ENCODE measurements at regions not wholly inside any gene's neighbourhood (a gene's known extent, or its start where the extent isn't known, plus 50 kb on each side); places are given as distances from the start of the nearest gene placed in this dataset.

DNA sequence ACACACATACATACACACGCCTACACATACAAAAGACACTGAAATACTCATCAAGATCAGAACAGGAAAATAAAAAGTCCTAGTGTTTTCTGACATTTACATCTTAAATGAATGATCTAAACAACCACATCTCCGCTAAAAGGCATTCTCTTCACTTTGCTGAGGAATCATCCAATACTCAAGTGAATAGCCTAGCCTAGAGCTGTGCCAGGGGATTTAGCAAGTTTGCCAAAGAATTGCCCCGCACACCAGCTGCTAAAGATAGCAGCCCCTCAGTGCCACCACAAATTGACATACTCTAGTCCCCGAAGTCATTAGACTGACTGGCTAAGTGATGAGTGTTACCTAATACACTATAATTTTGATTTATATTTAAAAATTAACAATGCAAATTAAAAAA is 246.8 kb upstream of the POU3F2 start:
- no peak for DNase-seq
- in situ Hi-C loops (cut with MboI; ENCODE audit: low pct_unique_long_range_greater_than_20kb, low sequenced_read_pairs), result no loop called here

DNA sequence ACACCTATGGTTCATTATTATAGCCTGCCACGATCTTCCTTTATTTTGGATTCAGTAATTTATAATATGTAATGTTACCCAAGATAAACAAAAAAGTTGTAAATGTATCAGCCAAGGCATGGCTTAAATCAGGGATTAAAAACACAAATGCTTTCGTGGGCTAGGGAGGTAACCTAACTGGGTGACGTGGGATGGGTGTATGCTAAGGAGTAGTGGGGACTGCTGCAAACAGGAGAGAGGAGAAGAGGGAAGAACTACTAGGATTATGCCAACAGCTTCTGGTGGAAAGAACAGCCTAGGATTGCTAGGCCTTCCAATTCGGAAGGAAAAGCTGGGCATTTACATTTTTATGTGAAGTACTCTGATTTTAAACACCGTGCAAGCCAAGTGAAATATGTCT is 244.8 kb upstream of the POU3F2 start:
- in situ Hi-C loops (cut with MboI; ENCODE audit: low pct_unique_long_range_greater_than_20kb, low sequenced_read_pairs), result no loop called here
- no peak for DNase-seq

DNA sequence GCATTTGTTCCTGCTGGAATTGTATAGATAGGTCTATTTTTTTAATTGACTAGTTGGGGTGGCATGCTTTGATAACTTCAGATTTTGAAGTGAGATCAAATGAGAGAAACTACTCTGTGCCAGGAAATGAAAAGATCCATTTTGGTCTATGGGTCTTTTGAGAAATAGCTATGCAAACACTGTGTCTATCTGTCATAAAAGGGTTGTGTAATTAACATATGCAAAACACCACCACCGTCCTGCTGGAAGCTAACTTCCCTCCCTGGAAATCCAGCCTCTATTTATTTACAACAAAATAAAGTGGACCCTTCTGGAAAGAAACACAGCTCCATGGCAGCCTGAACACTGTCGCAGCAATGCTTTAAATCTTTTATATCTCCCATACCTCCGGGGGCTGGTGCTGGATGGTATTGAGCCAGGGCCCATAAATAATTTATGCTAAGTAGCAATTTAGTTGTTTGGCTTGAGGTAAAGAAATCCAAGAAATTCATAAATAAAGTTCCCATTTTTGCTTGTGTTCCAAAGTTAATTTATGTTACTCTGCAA is 244.2 kb upstream of the POU3F2 start:
- in situ Hi-C loops (cut with MboI; ENCODE audit: low pct_unique_long_range_greater_than_20kb, low sequenced_read_pairs), result no loop called here
- no peak for DNase-seq

DNA sequence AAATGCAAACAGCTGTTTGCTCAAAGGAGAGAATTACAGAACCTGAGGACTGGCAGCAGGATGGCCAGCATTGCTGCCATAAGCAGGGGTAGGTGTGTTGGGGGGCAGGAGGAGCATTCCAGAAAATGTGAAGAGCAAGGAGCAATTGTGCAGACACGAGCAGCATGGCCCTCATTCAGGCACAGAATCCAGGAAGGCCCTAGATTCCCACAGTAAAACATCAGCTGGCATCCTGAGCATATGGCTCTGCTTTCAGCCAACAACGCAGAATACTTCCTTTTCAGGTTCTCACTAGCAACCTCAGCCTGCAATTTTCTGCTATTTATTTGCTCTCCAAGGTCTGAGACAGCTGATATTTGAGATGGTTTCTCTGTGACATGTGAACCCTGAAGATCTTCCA is 243.4 kb upstream of the POU3F2 start:
- in situ Hi-C loops (cut with MboI; ENCODE audit: low pct_unique_long_range_greater_than_20kb, low sequenced_read_pairs), result no loop called here
- DNase-seq, result no peak

DNA sequence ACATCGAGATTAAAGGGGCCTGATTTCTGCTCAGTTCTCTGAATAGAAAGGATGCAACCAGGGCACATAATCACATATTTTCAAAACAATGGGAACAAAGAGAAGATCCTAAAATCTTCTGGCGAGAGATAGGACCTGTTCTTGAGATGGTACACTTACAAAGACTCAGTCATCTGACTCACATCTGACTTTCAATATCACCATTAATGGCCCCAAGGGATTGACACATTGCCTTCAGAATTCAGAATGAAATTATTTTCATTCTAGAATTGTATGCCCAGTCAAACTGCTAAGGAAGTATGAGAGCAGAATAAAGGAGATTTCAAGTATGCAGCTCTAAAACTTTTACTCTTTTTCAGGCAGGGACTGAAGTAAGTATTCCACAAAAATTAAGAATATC is 240.7 kb upstream of the POU3F2 start:
- in situ Hi-C loops (cut with MboI; ENCODE audit: low pct_unique_long_range_greater_than_20kb, low sequenced_read_pairs), result no loop called here
- DNase-seq, result no peak

DNA sequence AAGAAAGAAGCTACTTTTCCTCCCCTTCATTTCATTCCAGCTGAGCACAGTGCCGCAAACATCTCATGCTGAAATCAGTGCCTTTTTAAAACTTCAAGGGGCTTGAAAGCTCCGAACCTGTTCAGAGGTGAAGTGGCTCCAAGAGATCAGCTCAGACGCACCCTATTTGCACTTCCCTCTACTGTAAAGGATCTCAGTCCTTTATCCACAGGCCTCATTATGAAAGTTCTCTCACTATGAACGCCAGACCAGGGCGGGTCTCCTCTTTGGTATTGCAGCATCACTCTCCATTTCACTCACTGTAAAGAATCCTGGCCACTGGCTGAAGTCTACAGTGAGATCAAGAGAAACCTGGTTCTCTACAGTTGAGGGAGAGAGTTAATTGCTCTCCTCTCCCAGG is 232.7 kb upstream of the POU3F2 start:
- in situ Hi-C loops (cut with MboI; ENCODE audit: low pct_unique_long_range_greater_than_20kb, low sequenced_read_pairs), result no loop called here
- DNase-seq, result no peak

DNA sequence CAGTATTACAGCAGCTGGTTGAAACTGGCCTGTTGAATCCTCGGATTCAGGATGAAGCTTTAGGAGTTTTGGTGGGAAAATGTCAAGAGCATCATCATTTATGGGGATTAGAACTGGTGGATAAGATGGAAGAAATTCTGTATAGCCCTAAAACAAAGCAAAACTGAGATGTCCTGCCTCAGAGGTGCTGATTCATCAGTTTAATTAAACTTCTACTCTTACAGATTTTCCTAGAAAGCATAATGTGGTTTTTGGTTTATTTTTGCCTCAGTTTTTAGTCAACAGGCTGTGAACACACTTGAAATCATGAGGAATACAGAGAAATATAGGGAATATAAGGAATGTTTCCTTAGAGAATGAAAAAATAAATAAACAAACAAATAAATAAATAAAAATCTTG is 228.7 kb upstream of the POU3F2 start:
- DNase-seq, result no peak
- in situ Hi-C loops (cut with MboI; ENCODE audit: low pct_unique_long_range_greater_than_20kb, low sequenced_read_pairs), result no loop called here

DNA sequence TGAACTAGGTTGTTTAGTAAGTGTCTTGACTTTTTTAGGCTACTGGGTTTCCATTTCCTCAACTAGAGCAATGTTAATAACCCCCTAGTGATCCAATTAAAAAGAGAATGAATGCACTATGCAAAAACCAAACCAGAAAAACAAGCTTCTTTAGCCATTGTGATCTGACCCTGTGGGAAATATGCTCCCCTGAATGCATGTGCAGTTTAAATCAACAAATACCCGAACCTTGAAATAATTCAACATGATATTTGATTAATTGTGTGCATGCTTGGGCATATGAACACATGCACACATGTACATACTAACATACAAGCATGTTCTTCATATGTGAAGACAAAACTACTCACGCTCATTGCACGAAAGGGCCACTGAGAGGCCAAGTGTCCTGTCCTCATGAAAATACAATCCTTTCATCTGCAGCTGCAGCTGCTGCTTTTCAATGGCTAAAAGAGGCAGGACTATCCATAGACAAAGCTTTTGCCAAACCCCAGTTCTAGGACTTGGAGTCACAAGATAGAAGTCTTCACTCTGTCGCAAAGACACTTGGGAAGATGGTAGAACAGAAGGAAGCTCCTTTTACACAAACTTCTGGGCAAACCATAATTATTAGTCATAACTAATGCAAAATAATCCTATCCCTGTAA is 207.1 kb upstream of the POU3F2 start:
- in situ Hi-C loops (cut with MboI; ENCODE audit: low pct_unique_long_range_greater_than_20kb, low sequenced_read_pairs), result no loop called here
- DNase-seq, result no peak

DNA sequence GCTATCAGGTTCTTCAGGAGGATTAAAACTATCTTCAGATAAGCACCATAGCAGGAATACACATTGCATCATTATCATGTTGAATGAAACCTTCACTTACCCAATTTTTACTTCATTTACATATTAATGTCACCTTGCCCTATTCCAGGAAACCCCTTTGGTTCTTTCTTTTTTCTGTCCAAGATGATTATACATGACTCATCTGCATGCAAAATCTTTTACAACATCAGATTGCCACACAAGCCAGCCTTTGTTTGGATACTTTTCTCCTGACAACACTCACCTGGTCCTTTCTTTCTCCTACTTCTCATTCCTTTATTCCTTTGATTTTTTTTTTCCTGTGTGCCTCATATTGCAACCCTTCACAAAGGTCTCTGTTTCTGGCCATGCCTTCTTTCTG is 200.5 kb upstream of the POU3F2 start:
- in situ Hi-C loops (cut with MboI; ENCODE audit: low pct_unique_long_range_greater_than_20kb, low sequenced_read_pairs), result no loop called here
- DNase-seq, result no peak

DNA sequence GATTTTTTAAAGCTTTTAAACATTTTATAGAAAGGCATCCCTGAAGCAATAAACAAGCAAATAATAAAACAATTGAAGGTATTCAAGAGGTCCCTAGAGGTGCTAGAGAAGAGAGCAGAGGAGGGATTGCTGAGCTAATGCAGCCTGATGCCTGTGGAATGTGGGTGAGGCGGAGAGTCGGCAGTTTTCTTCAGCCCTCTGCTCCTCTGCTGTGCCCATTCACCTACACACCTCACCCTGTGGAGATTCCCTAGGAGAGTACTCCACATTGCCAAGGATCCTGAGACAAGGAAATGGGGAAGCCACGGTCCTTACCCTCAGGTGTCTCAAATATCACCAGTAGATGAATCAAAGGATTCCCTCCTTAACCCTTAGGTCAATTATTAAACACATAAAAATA is 199.8 kb upstream of the POU3F2 start:
- in situ Hi-C loops (cut with MboI; ENCODE audit: low pct_unique_long_range_greater_than_20kb, low sequenced_read_pairs), result no loop called here
- no peak for DNase-seq

DNA sequence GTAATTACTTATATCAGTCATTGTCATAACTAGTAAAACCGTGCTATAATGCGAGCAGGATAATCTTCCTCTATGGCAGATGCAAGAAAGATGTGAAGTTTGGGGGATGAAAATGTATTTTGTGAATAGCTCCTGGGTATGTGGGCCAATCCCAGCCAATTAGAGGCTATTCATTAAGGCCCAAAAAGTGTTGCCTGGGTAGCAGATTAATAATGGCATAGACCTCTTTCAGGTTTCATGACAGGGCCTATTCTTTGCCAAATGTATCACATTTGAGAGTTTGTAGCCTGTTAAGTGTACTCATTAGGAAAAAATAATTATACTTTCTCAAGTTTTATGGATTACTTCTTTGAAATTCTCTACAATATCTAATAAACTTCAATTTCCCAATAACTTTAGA is 199.2 kb upstream of the POU3F2 start:
- in situ Hi-C loops (cut with MboI; ENCODE audit: low pct_unique_long_range_greater_than_20kb, low sequenced_read_pairs), result no loop called here
- no peak for DNase-seq

DNA sequence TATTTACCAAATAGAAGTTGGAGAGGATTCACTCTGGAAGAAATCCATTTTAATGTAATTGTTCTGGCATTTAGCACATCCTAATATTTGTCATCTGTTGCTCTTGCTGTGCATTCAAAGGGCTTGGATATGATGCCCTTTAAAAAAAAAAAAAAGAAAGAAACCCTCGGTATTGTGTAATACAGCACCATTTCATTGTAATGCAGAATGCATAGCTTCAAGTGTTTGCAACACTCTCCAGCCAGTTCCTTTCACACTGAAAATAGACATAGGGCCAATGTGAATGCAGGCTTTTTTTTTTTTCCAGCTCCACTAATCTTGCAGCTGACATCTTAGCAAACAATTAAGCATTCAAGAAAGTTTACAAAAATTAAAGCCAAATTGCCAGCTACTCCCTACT is 197.4 kb upstream of the POU3F2 start:
- in situ Hi-C loops (cut with MboI; ENCODE audit: low pct_unique_long_range_greater_than_20kb, low sequenced_read_pairs), result no loop called here
- no peak for DNase-seq

DNA sequence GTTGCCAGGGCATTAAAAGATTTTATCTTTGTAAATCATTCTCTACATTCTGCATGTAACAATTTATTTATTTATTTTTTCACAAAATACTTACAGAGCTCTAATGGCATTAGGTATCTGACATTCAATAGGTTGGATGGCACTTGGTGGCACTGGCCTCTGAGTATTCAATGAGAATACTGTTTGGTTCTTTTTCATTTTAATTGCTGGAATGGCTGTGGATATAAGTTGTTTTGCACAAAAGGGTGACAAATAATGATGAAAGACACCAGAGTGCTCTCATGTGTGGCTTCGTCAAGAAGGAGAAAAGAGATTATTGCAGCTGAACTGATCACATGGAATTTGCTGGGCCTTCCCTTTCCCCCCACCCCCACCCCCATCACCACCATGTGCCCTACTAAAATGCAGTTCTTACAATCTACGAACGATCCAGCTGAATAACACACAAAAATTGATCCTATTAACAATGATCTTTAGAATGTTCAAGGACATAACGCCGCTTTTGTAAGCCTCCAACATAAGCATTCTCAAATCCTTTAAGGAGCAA is 195.2 kb upstream of the POU3F2 start:
- no peak for DNase-seq
- in situ Hi-C loops (cut with MboI; ENCODE audit: low pct_unique_long_range_greater_than_20kb, low sequenced_read_pairs), result no loop called here

DNA sequence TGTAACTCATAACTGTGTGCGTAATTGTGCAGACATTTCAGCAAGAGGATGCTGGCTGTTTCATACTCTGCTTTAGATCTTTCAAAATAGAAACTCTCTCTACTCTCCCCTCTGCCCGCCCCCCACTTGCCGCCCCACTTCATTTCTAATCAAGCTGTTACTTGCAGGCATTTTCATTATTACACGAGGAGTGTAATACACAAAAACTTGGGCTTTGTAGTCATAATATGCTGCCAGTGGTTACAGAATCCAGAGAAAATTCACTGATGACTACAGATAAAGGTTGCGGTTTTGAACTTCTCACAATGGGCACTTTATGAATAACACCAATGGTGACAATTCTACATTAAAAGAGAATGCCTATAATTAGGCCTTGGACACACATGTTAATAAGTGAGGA is 194.0 kb upstream of the POU3F2 start:
- no peak for DNase-seq
- in situ Hi-C loops (cut with MboI; ENCODE audit: low pct_unique_long_range_greater_than_20kb, low sequenced_read_pairs), result no loop called here

DNA sequence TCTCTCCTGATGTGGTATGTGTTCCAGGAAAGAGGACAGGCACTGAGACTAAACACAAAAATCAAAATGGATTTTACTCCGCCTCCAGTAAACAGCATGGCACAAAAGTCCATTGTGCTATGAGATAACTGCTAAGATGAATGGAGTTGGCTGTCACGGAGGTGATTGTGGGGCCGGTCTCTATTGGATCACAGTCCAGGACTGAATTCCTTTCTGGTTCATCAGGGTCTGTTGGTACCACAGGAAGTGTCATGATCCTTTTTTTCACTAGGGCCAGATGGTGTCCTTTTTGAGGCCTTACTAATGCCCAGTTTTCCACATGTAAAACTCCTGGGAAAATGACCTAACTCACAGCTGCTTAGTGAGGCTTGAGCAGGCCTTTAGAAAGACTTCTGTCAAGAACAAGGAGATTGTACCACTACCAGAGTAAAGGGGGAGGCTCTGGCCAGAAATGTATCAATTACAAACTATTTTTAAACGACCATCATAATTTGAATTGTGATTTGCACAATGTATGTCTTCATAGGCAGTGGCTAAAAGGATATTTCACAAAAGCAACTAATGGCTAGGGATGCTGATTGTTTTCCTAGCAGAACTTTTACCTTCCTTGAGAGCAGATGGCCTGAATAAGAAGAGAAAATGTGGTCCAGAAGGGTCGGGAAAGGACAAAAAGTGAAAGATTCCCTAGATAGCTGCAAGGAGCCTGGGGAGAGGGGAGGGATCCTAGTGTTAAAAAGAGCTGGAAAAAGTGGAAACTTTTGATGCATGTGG is 192.2 kb upstream of the POU3F2 start:
- DNase-seq, result no peak
- in situ Hi-C loops (cut with MboI; ENCODE audit: low pct_unique_long_range_greater_than_20kb, low sequenced_read_pairs), result no loop called here

DNA sequence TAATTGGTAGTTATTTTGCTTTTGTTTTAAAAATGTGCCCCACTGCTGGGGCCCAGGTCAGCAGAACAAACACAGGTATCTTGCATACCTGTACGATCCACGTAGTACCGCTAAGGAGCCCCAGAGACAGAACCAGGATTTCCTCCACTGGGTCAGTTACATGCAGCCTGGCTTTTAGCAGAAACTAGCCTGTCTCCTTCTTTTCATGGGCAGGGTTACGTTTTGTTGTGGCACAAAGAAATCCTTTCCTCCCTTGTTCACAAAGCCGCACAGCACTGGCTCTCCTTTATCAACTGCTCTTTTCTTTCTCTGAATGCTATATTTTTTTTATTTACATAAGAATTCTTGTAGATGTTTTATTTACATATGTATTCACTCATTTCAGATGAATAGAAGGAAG is 190.3 kb upstream of the POU3F2 start:
- in situ Hi-C loops (cut with MboI; ENCODE audit: low pct_unique_long_range_greater_than_20kb, low sequenced_read_pairs), result no loop called here
- no peak for DNase-seq

DNA sequence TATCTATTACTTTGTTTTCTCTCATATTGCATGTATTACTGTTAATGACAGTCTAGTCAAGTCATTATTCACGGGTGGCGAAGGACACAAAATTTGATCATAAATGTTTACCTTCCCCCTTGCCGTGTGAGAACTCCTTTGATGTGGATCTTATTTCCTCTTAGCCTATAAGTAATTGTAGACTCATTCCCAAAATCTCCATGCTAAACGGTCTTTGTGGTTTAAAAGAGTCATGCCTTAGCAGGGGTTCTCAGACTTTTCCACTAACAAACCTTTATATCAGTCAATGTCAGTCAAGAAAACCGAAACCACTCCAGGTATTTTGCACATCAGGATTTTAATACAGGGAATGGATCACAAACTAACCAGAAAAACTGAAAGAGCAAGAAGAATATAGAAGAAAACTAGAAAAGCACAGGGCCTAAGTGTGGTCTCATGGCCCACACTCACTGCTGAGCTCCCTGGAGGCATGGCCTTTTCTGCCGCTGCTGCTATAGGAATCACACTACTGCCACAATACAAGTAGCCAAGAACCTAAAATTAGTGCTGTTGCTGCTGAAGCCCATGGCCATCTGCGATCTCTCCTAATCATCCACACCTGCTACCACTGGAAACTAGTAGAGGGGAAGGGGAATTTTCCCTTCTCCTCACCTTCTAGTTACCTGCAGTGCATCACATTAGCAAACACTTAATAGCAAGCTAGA is 186.0 kb upstream of the POU3F2 start:
- DNase-seq, result no peak
- in situ Hi-C loops (cut with MboI; ENCODE audit: low pct_unique_long_range_greater_than_20kb, low sequenced_read_pairs), result no loop called here

DNA sequence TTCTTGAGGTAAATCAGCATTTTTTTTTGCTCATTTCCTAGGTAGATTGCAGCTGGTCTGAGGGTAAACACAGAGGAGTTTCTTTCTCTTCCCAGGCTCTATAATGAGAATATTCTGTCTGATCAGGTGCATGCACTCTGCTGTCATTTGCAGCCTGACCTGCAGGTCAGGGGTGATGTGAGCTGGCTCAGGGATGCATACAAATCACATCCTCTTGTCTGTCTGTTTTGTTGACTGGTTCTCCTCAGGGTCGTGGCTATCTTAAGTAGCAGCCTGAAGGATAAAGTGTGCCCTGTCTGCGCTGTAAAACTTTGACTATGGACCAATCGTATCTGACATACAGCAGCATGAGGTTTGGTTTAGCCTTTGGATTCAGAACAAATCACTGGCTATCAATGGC is 183.4 kb upstream of the POU3F2 start:
- no peak for DNase-seq
- in situ Hi-C loops (cut with MboI; ENCODE audit: low pct_unique_long_range_greater_than_20kb, low sequenced_read_pairs), result no loop called here

DNA sequence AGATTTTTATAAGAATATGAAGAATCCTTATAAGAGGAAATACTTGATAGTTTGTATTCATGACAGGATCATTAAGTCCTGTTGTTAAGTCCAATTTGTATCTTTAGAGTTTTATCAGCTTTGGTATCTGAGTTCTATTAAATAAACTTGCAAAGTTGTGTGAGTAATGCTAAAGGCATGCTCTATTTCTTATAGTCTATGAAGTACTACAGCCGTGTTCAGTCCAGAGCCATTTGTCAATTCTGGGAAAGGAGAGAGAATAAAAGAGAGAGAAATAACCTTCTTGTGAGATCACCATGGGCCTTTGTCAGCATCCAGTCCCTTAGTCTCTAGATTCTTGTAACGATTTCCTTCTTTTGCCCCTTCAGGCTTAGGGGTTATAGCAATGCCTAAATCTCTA is 181.2 kb upstream of the POU3F2 start:
- DNase-seq, result no peak
- in situ Hi-C loops (cut with MboI; ENCODE audit: low pct_unique_long_range_greater_than_20kb, low sequenced_read_pairs), result no loop called here

DNA sequence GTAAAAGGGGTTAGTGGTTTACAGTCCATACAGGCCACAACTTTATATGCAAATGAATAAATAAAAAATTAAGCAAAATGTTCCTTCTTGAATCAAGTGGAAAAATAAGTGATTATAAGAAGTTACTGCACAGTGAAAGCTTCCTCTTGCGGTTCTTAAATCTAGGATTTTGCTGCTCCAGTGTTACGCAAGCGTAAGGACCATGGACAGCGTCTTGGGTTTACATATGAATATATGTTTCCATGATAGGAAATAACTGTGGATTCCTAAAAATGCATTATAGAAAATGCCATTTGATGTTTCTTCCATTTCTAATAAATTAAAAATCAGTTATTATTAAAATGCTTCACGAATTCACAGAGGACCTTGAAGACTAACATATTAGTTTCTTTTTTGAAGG is 176.6 kb upstream of the POU3F2 start:
- peak; percentile 18 for DNase-seq
- in situ Hi-C loops (cut with MboI; ENCODE audit: low pct_unique_long_range_greater_than_20kb, low sequenced_read_pairs), result no loop called here
